HFF-Myc (cell line): ENCODE measurements at regions not wholly inside any gene's neighbourhood (a gene's known extent, or its start where the extent isn't known, plus 50 kb on each side); places are given as distances from the start of the nearest gene placed in this dataset.

Source experiments
- DNase-seq: peaks from one replicate; pipeline ENCODE4 v3.0.0-alpha.2; 2011; ENCODE audit warnings: low read depth; ENCODE audit errors: extremely low read depth
- H3K4me3 ChIP-seq: replicated peaks from 2 replicates; pipeline ENCODE4 v1.5.1; 2011; ENCODE audit warnings: low read depth, mild to moderate bottlenecking, control low read depth, low read length
- CTCF ChIP-seq: IDR thresholded peaks from 2 replicates; pipeline ENCODE4 v1.5.1; 2012; ENCODE audit warnings: mild to moderate bottlenecking, low read depth, low read length, control low read depth; ENCODE audit errors: missing control alignments

DNA sequence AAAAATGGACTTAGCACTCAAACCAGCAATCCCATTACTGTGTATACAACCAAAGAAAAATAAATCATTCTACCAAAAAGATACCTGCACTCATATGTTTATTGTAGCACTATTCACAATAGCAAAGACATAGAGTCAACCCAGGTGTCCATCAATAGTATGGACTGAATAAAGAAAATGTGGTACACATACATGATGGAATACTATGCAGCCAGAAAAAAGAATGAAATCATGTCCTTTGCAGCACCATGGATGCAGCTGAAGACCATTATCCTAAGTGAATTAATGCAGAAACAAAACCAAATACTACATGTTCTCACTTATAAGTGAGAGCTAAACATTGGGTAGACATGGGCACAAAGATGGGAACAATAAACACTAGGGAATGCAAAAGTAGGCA is 236.8 kb upstream of the POU5F2 start:
- H3K4me3 ChIP-seq = no peak overlapping the region
- TF ChIP-seq CTCF = no peak
- no peak for DNase-seq

DNA sequence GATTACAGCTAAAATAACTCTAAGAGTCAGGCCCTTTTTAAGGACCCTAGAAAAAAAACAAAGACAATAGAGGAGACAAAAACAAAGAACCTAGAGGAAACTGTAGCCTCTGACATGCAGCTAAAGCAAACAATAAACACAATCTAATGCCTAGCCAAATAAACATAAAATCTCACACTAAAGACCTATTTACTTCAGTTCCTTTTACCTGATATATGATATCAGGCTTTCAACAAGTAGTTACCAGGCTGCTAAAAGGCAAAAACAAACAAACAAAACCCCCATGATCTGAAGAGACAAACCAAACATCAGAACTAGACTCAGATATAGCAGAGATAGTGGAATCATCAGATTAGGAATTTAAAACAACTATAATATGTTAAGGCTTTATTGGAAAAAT is 226.5 kb upstream of the POU5F2 start:
- H3K4me3 ChIP-seq = no peak overlapping the region
- no peak for DNase-seq
- TF ChIP-seq CTCF = no peak

- no peak overlapping the region for H3K4me3 ChIP-seq
- no peak for TF ChIP-seq CTCF
- no peak for DNase-seq
Observed at GRCh38 chr5:93964421-93964820, 223.0 kb upstream of the POU5F2 start.

DNA sequence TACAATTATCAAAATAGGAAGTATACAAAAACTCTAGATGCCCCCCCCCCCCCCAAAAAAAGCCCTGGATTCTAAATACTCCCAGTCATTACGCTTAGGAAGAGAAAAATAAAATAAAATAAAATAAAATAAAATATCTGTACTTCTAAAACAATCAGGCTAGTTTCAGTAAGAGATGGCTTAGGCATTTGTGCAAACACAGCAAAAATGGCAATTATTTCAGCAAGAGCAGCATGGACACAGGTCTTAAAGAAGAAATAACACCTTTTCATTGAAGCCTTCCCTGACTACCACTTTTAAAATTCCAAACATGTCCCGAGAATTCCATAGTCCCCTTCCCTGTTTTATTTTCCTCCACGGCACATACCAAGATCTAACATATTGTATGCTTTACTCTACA is 218.6 kb upstream of the POU5F2 start:
- DNase-seq = no peak
- H3K4me3 ChIP-seq = no peak overlapping the region
- no peak for TF ChIP-seq CTCF

DNA sequence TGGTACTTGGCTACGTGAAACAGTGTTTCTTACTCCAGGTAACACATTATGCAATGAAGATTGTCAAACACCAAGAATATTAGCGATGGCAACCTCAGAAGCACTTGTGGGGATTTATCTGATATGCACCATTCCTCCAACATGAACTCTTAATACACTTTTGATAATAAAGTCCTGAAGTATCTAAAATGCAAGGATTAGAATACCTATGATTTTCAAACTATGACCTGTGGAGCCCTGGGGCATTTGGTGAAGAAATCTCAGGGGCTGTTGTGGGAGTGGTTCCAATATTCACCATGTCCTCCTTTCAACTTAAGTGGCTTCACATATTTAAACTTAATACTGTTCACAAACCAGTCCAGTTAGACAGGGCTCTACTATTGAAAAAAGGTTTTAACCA is 214.6 kb upstream of the POU5F2 start:
- no peak overlapping the region for H3K4me3 ChIP-seq
- TF ChIP-seq CTCF = no peak
- no peak for DNase-seq

DNA sequence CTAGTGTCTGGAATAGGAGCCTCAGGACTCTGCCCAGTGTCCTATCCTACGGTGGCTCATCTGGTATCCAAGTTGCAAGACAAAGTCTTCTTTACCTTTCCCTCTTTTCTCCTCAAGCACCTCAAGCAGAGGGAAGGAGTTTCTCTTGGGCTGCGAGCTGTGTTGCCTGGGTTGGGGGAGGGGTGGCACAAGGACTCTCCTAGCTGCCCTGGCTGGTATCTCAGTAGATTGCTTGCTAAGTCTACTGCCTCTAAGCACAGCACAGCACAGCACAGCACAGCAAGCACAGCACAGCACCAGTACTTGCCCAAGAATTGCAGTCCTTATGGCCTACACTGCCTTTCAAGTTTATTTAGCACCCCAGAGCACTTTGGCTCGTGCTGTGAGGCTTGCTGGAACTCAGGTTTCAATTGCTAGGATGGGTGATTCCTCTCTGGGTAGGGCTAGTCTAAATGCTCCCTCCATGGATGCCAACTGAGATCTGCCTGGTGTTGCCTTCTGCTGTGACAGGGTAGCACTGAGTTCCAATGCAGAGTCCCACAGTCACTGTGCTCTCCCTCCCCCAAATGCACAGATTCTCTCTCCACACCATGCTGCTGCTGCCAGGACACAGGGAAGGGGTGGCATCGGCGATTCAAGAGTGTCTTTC is 213.1 kb upstream of the POU5F2 start:
- no peak for DNase-seq
- no peak overlapping the region for H3K4me3 ChIP-seq
- TF ChIP-seq CTCF = no peak

DNA sequence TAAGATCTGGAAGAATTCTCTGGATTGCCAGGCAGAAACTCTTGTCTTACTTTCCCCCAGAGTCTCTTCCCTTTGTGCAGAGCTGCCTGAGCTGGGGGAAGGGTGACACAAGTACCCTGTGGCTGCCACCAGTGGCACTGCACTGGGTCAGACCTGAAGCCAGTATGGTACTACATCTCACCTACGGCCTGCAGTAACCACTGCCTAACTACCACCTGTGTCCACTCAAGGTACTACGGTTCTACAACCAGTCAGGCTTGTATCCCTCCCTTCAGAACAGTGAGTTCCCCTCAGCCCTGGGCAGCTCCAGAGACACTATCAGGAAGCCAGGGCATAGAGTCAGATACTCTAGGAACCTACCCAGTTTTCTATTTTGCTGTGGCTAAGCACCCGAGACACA is 212.0 kb upstream of the POU5F2 start:
- TF ChIP-seq CTCF = no peak
- no peak for DNase-seq
- no peak overlapping the region for H3K4me3 ChIP-seq
